ENCODE measurements at regions not wholly inside any gene's neighbourhood (a gene's known extent, or its start where the extent isn't known, plus 50 kb on each side); places are given as distances from the start of the nearest gene placed in this dataset.
"Not testable (repeated sequence)": the region's sequence is repeated elsewhere in the genome, so short reads cannot be mapped to it uniquely, and the experiment has no call there.

GRCh38 chr2:160592993-160593392 is 99.4 kb upstream of the RBMS1 start:
- Histone ChIP-seq H3K9me3 (ENCODE audit: low read depth, low read length, poor library complexity, severe bottlenecking) (peaks cover 13% of the 10 kb centered on the region), H3K4me1 (ENCODE audit: insufficient read depth, low read length, poor library complexity, severe bottlenecking) (no peaks in the 10 kb centered on the region), H3K36me3 (ENCODE audit: insufficient read depth, low read length, poor library complexity, severe bottlenecking) (no peaks in the 10 kb centered on the region), H3K4me3 (ENCODE audit: low read depth, low read length, poor library complexity, severe bottlenecking) (no peak overlapping the region), H3K27me3 (replicated peaks; ENCODE audit: insufficient read depth, low read depth, low read length, poor library complexity) (no peaks in the 10 kb centered on the region), H3K27ac (ENCODE audit: low read depth, low read length, poor library complexity, severe bottlenecking) (no peak overlapping the region)
- intact Hi-C loops (cut with micrococcal nuclease; ENCODE audit: unreplicated experiment): no loop called here
- DNase-seq (ENCODE audit: low spot score): no peak
- TF ChIP-seq EZH2 (IDR thresholded peaks at IDR 0.05; ENCODE audit: borderline replicate concordance, low read depth, low read length, poor library complexity, severe bottlenecking): no peak
- no peak for TF ChIP-seq CTCF (conservative IDR thresholded peaks at IDR 0.05; ENCODE audit: low read depth, low read length)
- ChIA-PET CTCF (no interaction called here), POLR2A (ENCODE audit: low non-redundant PET) (no interaction called here)
- BruUV-seq (replicated peaks): no TSS peak

- CTCF ChIA-PET: no interaction called here
- Histone ChIP-seq H3K36me3 (ENCODE audit: insufficient read depth, low read length, poor library complexity, severe bottlenecking) (no peaks in the 10 kb centered on the region), H3K4me1 (ENCODE audit: insufficient read depth, low read length, poor library complexity, severe bottlenecking) (no peaks in the 10 kb centered on the region), H3K9me3 (ENCODE audit: low read depth, low read length, poor library complexity, severe bottlenecking) (peaks cover 13% of the 10 kb centered on the region), H3K27me3 (replicated peaks; ENCODE audit: insufficient read depth, low read depth, low read length, poor library complexity) (no peaks in the 10 kb centered on the region), H3K27ac (ENCODE audit: low read depth, low read length, poor library complexity, severe bottlenecking) (no peak overlapping the region), H3K4me3 (ENCODE audit: low read depth, low read length, poor library complexity, severe bottlenecking) (no peak overlapping the region)
- intact Hi-C loops (cut with micrococcal nuclease; ENCODE audit: unreplicated experiment): no loop called here
- POLR2A ChIA-PET (ENCODE audit: low non-redundant PET): no interaction called here
- TF ChIP-seq EZH2 (IDR thresholded peaks at IDR 0.05; ENCODE audit: borderline replicate concordance, low read depth, low read length, poor library complexity, severe bottlenecking) (no peak), CTCF (conservative IDR thresholded peaks at IDR 0.05; ENCODE audit: low read depth, low read length) (no peak)
- no TSS peak for BruUV-seq (replicated peaks)
- DNase-seq (ENCODE audit: low spot score): no peak
Observed at GRCh38 chr2:160596441-160596840, 102.8 kb upstream of the RBMS1 start.

- H3K4me3 ChIP-seq (ENCODE audit: low read depth, low read length, poor library complexity, severe bottlenecking); H3K27ac ChIP-seq (ENCODE audit: low read depth, low read length, poor library complexity, severe bottlenecking); BruUV-seq (replicated peaks); POLR2A ChIA-PET (ENCODE audit: low non-redundant PET); H3K9me3 ChIP-seq (ENCODE audit: low read depth, low read length, poor library complexity, severe bottlenecking); CTCF ChIA-PET; H3K27me3 ChIP-seq (replicated peaks; ENCODE audit: insufficient read depth, low read depth, low read length, poor library complexity); H3K36me3 ChIP-seq (ENCODE audit: insufficient read depth, low read length, poor library complexity, severe bottlenecking); intact Hi-C loops (cut with micrococcal nuclease; ENCODE audit: unreplicated experiment); DNase-seq (ENCODE audit: low spot score): not testable (repeated sequence)
- H3K4me1 ChIP-seq (ENCODE audit: insufficient read depth, low read length, poor library complexity, severe bottlenecking): peaks cover 15% of the 10 kb centered on the region
Observed at GRCh38 chr2:160600437-160600836, 106.8 kb upstream of the RBMS1 start.

- H3K27me3 ChIP-seq (replicated peaks; ENCODE audit: insufficient read depth, low read depth, low read length, poor library complexity): no peaks in the 10 kb centered on the region
- DNase-seq (ENCODE audit: low spot score): no peak
- H3K36me3 ChIP-seq (ENCODE audit: insufficient read depth, low read length, poor library complexity, severe bottlenecking): no peaks in the 10 kb centered on the region
- intact Hi-C loops (cut with micrococcal nuclease; ENCODE audit: unreplicated experiment): no loop called here
- no peaks in the 10 kb centered on the region for H3K9me3 ChIP-seq (ENCODE audit: low read depth, low read length, poor library complexity, severe bottlenecking)
- TF ChIP-seq EZH2 (IDR thresholded peaks at IDR 0.05; ENCODE audit: borderline replicate concordance, low read depth, low read length, poor library complexity, severe bottlenecking): no peak
- no peak for TF ChIP-seq CTCF (conservative IDR thresholded peaks at IDR 0.05; ENCODE audit: low read depth, low read length)
- ChIA-PET CTCF (no interaction called here), POLR2A (ENCODE audit: low non-redundant PET) (no interaction called here)
- no TSS peak for BruUV-seq (replicated peaks)
- H3K27ac ChIP-seq (ENCODE audit: low read depth, low read length, poor library complexity, severe bottlenecking): no peak overlapping the region
- H3K4me3 ChIP-seq (ENCODE audit: low read depth, low read length, poor library complexity, severe bottlenecking): no peak overlapping the region
- peaks cover 15% of the 10 kb centered on the region for H3K4me1 ChIP-seq (ENCODE audit: insufficient read depth, low read length, poor library complexity, severe bottlenecking)
Observed at GRCh38 chr2:160602073-160602472, 108.5 kb upstream of the RBMS1 start.
